OCI-LY1 (cell line): ENCODE measurements at regions not wholly inside any gene's neighbourhood (a gene's known extent, or its start where the extent isn't known, plus 50 kb on each side); places are given as distances from the start of the nearest gene placed in this dataset.

ENCODE experiments used
- EZH2 ChIP-seq: fragments of 200-600 bp; sonication (generic), shearing (Covaris generic); IDR thresholded peaks from 2 replicates; pipeline ENCODE4 v1.8.0; 2017; ENCODE audit warnings: borderline replicate concordance, mixed run types, mild to moderate bottlenecking, antibody characterized with exemption, low read length, moderate library complexity, mixed read lengths
- TF ChIP-seq, protein P1 (sequence below): fragments of 200-600 bp; sonication (generic), shearing (Covaris generic); IDR thresholded peaks from 2 replicates; pipeline ENCODE4 v1.5.1; 2017; ENCODE audit warnings: mild to moderate bottlenecking, antibody characterized with exemption, low read length, moderate library complexity, mixed read lengths

GRCh38 chr4:126859314-126859713, 773.4 kb upstream of the INTU start:
- TF ChIP-seq, protein P1, sequence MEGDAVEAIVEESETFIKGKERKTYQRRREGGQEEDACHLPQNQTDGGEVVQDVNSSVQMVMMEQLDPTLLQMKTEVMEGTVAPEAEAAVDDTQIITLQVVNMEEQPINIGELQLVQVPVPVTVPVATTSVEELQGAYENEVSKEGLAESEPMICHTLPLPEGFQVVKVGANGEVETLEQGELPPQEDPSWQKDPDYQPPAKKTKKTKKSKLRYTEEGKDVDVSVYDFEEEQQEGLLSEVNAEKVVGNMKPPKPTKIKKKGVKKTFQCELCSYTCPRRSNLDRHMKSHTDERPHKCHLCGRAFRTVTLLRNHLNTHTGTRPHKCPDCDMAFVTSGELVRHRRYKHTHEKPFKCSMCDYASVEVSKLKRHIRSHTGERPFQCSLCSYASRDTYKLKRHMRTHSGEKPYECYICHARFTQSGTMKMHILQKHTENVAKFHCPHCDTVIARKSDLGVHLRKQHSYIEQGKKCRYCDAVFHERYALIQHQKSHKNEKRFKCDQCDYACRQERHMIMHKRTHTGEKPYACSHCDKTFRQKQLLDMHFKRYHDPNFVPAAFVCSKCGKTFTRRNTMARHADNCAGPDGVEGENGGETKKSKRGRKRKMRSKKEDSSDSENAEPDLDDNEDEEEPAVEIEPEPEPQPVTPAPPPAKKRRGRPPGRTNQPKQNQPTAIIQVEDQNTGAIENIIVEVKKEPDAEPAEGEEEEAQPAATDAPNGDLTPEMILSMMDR: no peak
- TF ChIP-seq EZH2: no peak
